OCI-LY7 (cell line): ENCODE measurements at regions not wholly inside any gene's neighbourhood (a gene's known extent, or its start where the extent isn't known, plus 50 kb on each side); places are given as distances from the start of the nearest gene placed in this dataset.

Experiments used
- BruUV-seq: library from RNA; stranded (reverse); fragments of 400-500 nt; replicated peaks from 2 replicates; lab custom pipeline; 2021; lab: Mats Ljungman, UMichigan
- CTCF ChIA-PET: fragments of 300-600 bp; sonication (Branson Sonifier 250); formaldehyde crosslinking; loops from one replicate; lab custom pipeline; 2022; ENCODE audit warnings: antibody characterized with exemption; ENCODE audit not compliant: unreplicated experiment; lab: Charles Lee
- POLR2A ChIA-PET: fragments of 300-600 bp; sonication (Branson Sonifier 250); formaldehyde crosslinking; loops from one replicate; lab custom pipeline; 2022; ENCODE audit warnings: antibody characterized with exemption; lab: Charles Lee
- DNase-seq: peaks from one replicate; pipeline ENCODE4 v3.0.0-alpha.2; 2015; ENCODE audit warnings: low spot score
- H2AFZ ChIP-seq: fragments of 200-600 bp; sonication (generic), shearing (Covaris generic); 2 replicates; pipeline ENCODE4 v1.6.1; 2014; ENCODE audit warnings: mild to moderate bottlenecking, antibody characterized with exemption, low read length, moderate library complexity
- H3K27ac ChIP-seq: fragments of 200-600 bp; sonication (generic); 2 replicates; pipeline ENCODE4 v1.5.1; 2014; ENCODE audit warnings: mixed run types, low read depth, mild to moderate bottlenecking, moderate library complexity, low read length, inconsistent platforms; ENCODE audit not compliant: poor library complexity, severe bottlenecking
- H3K36me3 ChIP-seq: fragments of 200-600 bp; sonication (generic); 2 replicates; pipeline ENCODE4 v1.6.1; 2014; ENCODE audit warnings: mild to moderate bottlenecking, antibody characterized with exemption, low read length, moderate library complexity, mixed read lengths; ENCODE audit not compliant: insufficient read depth
- H3K4me1 ChIP-seq: fragments of 200-600 bp; sonication (generic); 2 replicates; pipeline ENCODE4 v1.5.1; 2014; ENCODE audit warnings: mild to moderate bottlenecking, low read length; ENCODE audit not compliant: insufficient read depth, poor library complexity, severe bottlenecking
- H3K4me2 ChIP-seq: fragments of 200-600 bp; sonication (generic); 2 replicates; pipeline ENCODE4 v1.6.1; 2014; ENCODE audit warnings: mild to moderate bottlenecking, low read length
- H3K4me3 ChIP-seq: fragments of 200-600 bp; sonication (generic); 2 replicates; pipeline ENCODE4 v1.5.1; 2014; ENCODE audit warnings: mild to moderate bottlenecking, low read depth, low read length; ENCODE audit not compliant: poor library complexity, severe bottlenecking
- H3K79me2 ChIP-seq: fragments of 200-600 bp; sonication (generic); 2 replicates; pipeline ENCODE4 v1.6.1; 2016; ENCODE audit warnings: low read depth, mild to moderate bottlenecking, low read length, moderate library complexity, mixed read lengths; ENCODE audit not compliant: insufficient read depth
- H3K9me2 ChIP-seq: fragments of 200-600 bp; sonication (generic); 2 replicates; pipeline ENCODE4 v1.6.1; 2016; ENCODE audit warnings: mild to moderate bottlenecking, low read length, mixed read lengths; ENCODE audit not compliant: insufficient read depth
- H3K9me3 ChIP-seq: fragments of 200-600 bp; sonication (generic); 2 replicates; pipeline ENCODE4 v1.6.1; 2014; ENCODE audit warnings: mild to moderate bottlenecking, mixed run types, low read length, mixed read lengths
- H4K20me1 ChIP-seq: fragments of 200-600 bp; sonication (generic); 2 replicates; pipeline ENCODE4 v1.6.1; 2014; ENCODE audit warnings: mild to moderate bottlenecking, antibody characterized with exemption, low read length, moderate library complexity, mixed read lengths; ENCODE audit not compliant: insufficient read depth
- CTCF ChIP-seq: fragments of 200-600 bp; sonication (generic); conservative IDR thresholded peaks from 2 replicates; pipeline ENCODE4 v1.5.1; 2014; ENCODE audit warnings: mild to moderate bottlenecking, antibody characterized with exemption, low read length, moderate library complexity, mixed read lengths
- EZH2phosphoT487 ChIP-seq: fragments of 200-600 bp; sonication (generic); IDR thresholded peaks from 2 replicates; pipeline ENCODE4 v1.6.1; 2018; ENCODE audit warnings: low read depth, borderline replicate concordance, mild to moderate bottlenecking, mixed run types, antibody characterized with exemption, low read length, moderate library complexity, mixed read lengths
- intact Hi-C: fragments of 100-400 bp; cut with micrococcal nuclease; formaldehyde crosslinking; loops from one replicate; pipeline ENCODE4 v1.10.0; 2022; ENCODE audit not compliant: unreplicated experiment

DNA sequence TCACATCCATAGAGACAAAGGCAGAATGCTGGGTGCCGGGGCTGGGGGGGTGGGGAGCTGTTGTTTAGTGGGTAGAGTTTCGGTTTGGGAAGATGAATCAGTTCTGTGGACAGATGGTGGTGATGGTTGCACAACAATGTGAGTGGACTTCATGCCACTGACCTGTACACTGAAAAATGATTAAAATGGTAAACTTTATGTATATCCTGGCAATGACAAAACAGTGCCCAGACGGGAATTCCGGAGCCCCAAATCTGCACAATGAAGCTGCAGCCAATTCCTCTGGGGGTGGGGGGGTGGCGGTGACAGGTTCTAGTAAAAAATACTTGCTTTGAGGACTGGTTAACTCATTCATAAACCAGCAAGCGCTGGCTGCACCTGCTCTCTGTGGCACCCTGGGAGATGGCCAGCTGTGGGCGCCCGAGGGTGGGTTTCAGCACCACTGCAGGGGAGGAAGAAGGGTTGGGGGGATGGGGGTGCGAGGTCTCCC lies 81.8 kb upstream of the HPCAL1 start:
- no peak overlapping the region for H3K4me3 ChIP-seq
- TF ChIP-seq EZH2phosphoT487: no peak
- TF ChIP-seq CTCF: peak; percentile 28
- no peaks in the 10 kb centered on the region for H3K9me2 ChIP-seq
- ChIA-PET CTCF (no interaction called here), POLR2A (interaction anchor here (1.1 kb wide), 1 partner anchor 251 kb away, joined by 3 read pairs; no protein-coding TSS in a partner anchor)
- H3K36me3 ChIP-seq: no peaks in the 10 kb centered on the region
- intact Hi-C loops: no loop called here
- no peaks in the 10 kb centered on the region for H3K79me2 ChIP-seq
- H3K4me1 ChIP-seq: no peaks in the 10 kb centered on the region
- no TSS peak for BruUV-seq
- H4K20me1 ChIP-seq: no peaks in the 10 kb centered on the region
- no peak overlapping the region for H3K4me2 ChIP-seq
- H3K9me3 ChIP-seq: no peaks in the 10 kb centered on the region
- no peak for DNase-seq
- no peak overlapping the region for H3K27ac ChIP-seq
- H2AFZ ChIP-seq: no peak overlapping the region

DNA sequence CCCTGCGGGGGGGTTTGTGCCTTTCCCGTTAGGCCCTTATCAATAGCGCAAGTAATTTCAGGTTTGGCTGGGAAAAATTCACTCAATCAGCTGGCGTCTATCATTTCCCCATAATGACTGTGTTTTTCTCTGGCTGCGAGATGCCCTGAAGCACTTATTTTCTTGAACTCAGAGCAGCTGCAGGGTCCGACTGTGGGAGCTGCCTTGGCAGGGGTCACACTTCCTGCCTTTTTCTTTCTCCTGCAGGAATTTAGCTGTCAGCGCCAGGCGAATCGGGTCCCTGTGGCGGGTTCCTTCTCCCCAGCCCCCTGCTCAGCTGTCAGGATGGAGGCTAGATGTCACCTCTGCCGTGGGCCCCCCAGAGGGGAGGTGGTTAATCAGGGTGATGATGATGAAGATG lies 81.3 kb upstream of the HPCAL1 start:
- POLR2A ChIA-PET: no interaction called here
- DNase-seq: no peak
- no peaks in the 10 kb centered on the region for H3K79me2 ChIP-seq
- H3K36me3 ChIP-seq: no peaks in the 10 kb centered on the region
- no peak overlapping the region for H3K27ac ChIP-seq
- no peak for TF ChIP-seq EZH2phosphoT487
- TF ChIP-seq CTCF: no peak
- H3K9me3 ChIP-seq: no peaks in the 10 kb centered on the region
- H3K4me1 ChIP-seq: no peaks in the 10 kb centered on the region
- no peak overlapping the region for H3K4me2 ChIP-seq
- no TSS peak for BruUV-seq
- intact Hi-C loops: no loop called here
- H2AFZ ChIP-seq: no peak overlapping the region
- no peak overlapping the region for H3K4me3 ChIP-seq
- no peaks in the 10 kb centered on the region for H4K20me1 ChIP-seq
- CTCF ChIA-PET: no interaction called here
- no peaks in the 10 kb centered on the region for H3K9me2 ChIP-seq

DNA sequence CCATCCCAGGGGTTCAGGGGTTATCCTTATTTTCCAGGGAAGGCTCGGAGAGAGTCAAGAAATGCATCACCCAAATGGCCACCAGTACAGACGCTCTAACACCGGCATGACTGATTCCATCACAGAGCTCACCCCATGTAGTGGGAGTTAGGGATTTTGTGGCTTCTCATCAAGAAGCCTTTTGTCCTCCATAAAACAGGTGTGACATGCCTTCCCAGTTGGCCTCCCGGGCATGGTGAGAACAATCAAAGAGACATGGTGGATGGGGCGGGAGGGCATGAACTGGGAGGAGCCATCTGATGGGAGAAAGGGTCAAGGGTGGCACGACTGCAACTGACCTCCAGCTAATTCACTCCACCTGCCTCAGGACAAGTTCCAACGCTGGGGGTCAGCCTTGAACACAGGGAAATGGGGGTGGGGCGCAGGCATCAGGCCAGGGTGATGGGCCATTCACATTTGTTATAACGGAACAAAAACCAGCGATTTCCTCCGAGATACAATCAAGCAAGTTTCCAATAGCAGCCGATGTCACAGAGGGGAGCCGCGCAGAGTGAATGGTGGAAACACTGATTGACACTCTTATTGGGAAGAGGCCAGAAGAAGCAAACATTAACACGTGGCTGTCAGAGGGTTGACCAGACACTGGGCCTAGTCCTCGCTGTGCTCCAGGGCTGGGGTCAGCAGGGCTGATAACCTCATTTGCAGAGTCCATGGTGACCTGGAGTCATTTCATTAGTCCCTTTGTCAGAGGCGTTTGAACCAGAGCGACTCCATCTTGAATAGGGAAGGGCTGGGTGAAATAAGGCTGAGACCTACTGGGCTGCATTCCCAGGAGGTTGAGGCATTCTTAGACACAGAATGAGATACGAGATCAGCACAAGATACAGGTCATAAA lies 80.5 kb upstream of the HPCAL1 start:
- H3K79me2 ChIP-seq: no peaks in the 10 kb centered on the region
- DNase-seq: no peak
- H2AFZ ChIP-seq: no peak overlapping the region
- TF ChIP-seq EZH2phosphoT487: no peak
- 0 out of 2 replicates have a peak, but pooled peaks have one; percentile 16 for TF ChIP-seq CTCF
- no peaks in the 10 kb centered on the region for H3K9me2 ChIP-seq
- no peaks in the 10 kb centered on the region for H3K9me3 ChIP-seq
- H3K27ac ChIP-seq: no peak overlapping the region
- intact Hi-C loops: no loop called here
- no peak overlapping the region for H3K4me2 ChIP-seq
- H3K4me1 ChIP-seq: peaks cover under 1% of the 10 kb centered on the region
- H3K36me3 ChIP-seq: no peaks in the 10 kb centered on the region
- no TSS peak for BruUV-seq
- H4K20me1 ChIP-seq: no peaks in the 10 kb centered on the region
- POLR2A ChIA-PET: no interaction called here
- H3K4me3 ChIP-seq: no peak overlapping the region
- CTCF ChIA-PET: no interaction called here
